H1 (cell line): ENCODE measurements at regions not wholly inside any gene's neighbourhood (a gene's known extent, or its start where the extent isn't known, plus 50 kb on each side); places are given as distances from the start of the nearest gene placed in this dataset.

Source experiments
- EP300 ChIP-seq, 2 experiments: IDR thresholded peaks; 1 replicate in 1 of 2; 2 replicates in 1 of 2; pipeline ENCODE4 v1.6.1; 2011 to 2012; ENCODE audit warnings: low read depth in 2 of 2, low read length in 2 of 2, mild to moderate bottlenecking in 2 of 2, borderline replicate concordance in 1 of 2, inconsistent platforms in 1 of 2, moderate library complexity in 1 of 2
- KDM1A ChIP-seq: fragments of 200-600, 300-600 bp; sonication (generic); IDR thresholded peaks from 2 replicates; pipeline ENCODE4 v1.7.1; 2016; ENCODE audit warnings: mild to moderate bottlenecking, low read length, borderline replicate concordance
- MAFK ChIP-seq: IDR thresholded peaks from 2 replicates; pipeline ENCODE4 v1.6.1; 2012; ENCODE audit warnings: low read depth, mild to moderate bottlenecking, improper control_type of control experiment, low read length
- RBBP5 ChIP-seq: IDR thresholded peaks from 2 replicates; pipeline ENCODE4 v1.7.1; 2012; ENCODE audit warnings: low read depth, mild to moderate bottlenecking, inconsistent platforms, low read length, moderate library complexity, borderline replicate concordance
- RFX5 ChIP-seq: IDR thresholded peaks from 2 replicates; pipeline ENCODE4 v1.6.1; 2011; ENCODE audit warnings: low read depth, low read length, improper control_type of control experiment, borderline replicate concordance
- SP4 ChIP-seq: IDR thresholded peaks from 2 replicates; pipeline ENCODE4 v1.6.1; 2012; ENCODE audit warnings: low read length, inconsistent platforms
- YY1 ChIP-seq: IDR thresholded peaks from 2 replicates; pipeline ENCODE4 v1.6.1; 2011; ENCODE audit warnings: low read depth, mild to moderate bottlenecking, low read length

DNA sequence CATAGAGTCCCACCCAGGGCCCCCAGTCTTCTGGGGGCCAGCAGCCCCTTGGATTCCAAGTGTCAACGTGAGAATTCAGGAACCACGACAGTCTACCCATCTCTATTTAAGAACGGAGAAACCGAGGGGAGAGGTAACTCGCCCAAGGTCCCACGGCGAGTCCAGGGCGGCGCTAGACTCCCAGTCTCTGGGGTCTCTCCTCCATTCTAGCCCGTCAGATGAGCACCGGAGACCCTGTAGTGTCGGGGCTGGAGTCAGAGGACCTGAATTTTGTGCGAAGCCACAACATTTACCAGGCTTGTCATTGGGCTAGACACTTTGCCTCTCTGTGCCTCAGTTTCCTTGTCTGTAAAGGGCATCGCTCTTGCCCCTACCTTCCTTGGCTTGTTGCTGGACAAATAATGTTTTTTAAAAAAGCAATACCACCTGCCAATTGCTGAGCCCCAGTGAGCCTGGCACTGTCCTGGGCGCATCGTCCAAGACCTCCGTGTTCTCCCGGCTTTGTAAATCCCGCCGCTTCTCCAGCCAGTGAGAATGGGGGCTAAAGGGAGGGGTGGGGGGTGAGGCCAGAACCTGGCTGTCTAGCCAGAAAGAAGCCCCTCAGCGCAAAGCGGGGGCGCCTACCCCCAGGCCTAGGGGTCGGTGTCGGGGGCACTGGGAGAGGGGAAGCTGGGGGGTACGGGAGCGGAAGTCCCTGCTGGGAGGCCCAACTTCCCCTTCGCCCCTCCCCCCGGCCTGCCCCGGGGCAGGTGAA lies 91.7 kb downstream of the NCR2 start (continued):
- 0 out of 2 replicates have a peak, but pooled peaks have one; percentile 22 for TF ChIP-seq KDM1A
- no peak for TF ChIP-seq RBBP5
- TF ChIP-seq MAFK: no peak
- no peak for TF ChIP-seq EP300 (IDR thresholded peaks at IDR 0.05; ENCODE audit: borderline replicate concordance in 1 of 2, low read depth in 2 of 2, low read length in 2 of 2)
- TF ChIP-seq SP4: no peak
- 0 out of 2 replicates have a peak, but pooled peaks have one; percentile 33 for TF ChIP-seq YY1
- TF ChIP-seq RFX5: no peak
